K562 (cell line): ENCODE measurements at regions not wholly inside any gene's neighbourhood (a gene's known extent, or its start where the extent isn't known, plus 50 kb on each side); places are given as distances from the start of the nearest gene placed in this dataset.

Experiments
- ATAC-seq: fragments of 200-7000 bp; cut with Tn5 transposase; 3 replicates; pipeline ENCODE4 v1.9.1; 2020; ENCODE audit warnings: moderate library complexity
- BruUV-seq: library from RNA; stranded (reverse); fragments of 400-500 nt; replicated peaks from 2 replicates; lab custom pipeline; 2021; lab: Mats Ljungman, UMichigan
- CTCF ChIA-PET: fragments of 300-600 bp; formaldehyde crosslinking; extraction: SDS; loops from one replicate; lab custom pipeline; 2021; ENCODE audit warnings: low intra/inter-chr PET ratio; lab: Yijun Ruan, JAX
- POLR2A ChIA-PET: fragments of 300-600, 350-650 bp; sonication (Branson Sonifier 250); formaldehyde crosslinking; extraction: SDS; loops from one replicate; lab custom pipeline; 2021; ENCODE audit warnings: antibody characterized with exemption, inconsistent platforms; lab: Yijun Ruan, JAX
- DNase-seq, 4 experiments: peaks; one replicate each; pipeline versions ENCODE4 v3.0.0 to v3.0.0-alpha.2; 2011 to 2018; ENCODE audit warnings: low spot score in 3 of 4, mixed read lengths in 3 of 4; ENCODE audit errors: extremely low read depth in 1 of 4
- FAIRE-seq: peaks from 2 replicates; lab custom pipeline; 2011; peaks lifted over from hg19 to GRCh38; lab: Jason Lieb, UNC
- H2AFZ ChIP-seq: 2 replicates; pipeline ENCODE4 v1.6.0; 2011; ENCODE audit warnings: low read depth, low read length, control low read depth, inconsistent platforms
- H3K27ac ChIP-seq: fragments of 200-600 bp; 3 replicates; pipeline ENCODE4 v1.8.0; 2011; ENCODE audit warnings: low read depth, mild to moderate bottlenecking, control low read depth, inconsistent platforms, low read length, moderate library complexity, mixed read lengths; ENCODE audit errors: extremely low read depth
- H3K27me3 ChIP-seq, 2 experiments: fragments of 300-600 bp in 1 of 2; 2 replicates in 1 of 2; 3 replicates in 1 of 2; pipeline versions ENCODE4 v1.6.0 to v1.8.0; 2011; ENCODE audit warnings: inconsistent platforms in 2 of 2, low read length in 2 of 2, mild to moderate bottlenecking in 1 of 2, mixed read lengths in 1 of 2, moderate library complexity in 1 of 2; ENCODE audit not compliant: control insufficient read depth in 2 of 2, insufficient read depth in 2 of 2
- H3K36me3 ChIP-seq: fragments of 300-600 bp; 3 replicates; pipeline ENCODE4 v1.8.0; 2011; ENCODE audit warnings: mild to moderate bottlenecking, low read length, inconsistent platforms; ENCODE audit not compliant: control insufficient read depth, insufficient read depth
- H3K4me1 ChIP-seq, 2 experiments: fragments of 200-600 bp in 1 of 2; replicated peaks in 1 of 2; 2 replicates in 1 of 2; 3 replicates in 1 of 2; pipeline versions ENCODE4 v1.5.1 to v1.8.0; 2011; ENCODE audit warnings: inconsistent platforms in 2 of 2, low read length in 2 of 2, mild to moderate bottlenecking in 1 of 2, mixed read lengths in 1 of 2, moderate library complexity in 1 of 2; ENCODE audit not compliant: control insufficient read depth in 2 of 2, insufficient read depth in 2 of 2
- H3K4me2 ChIP-seq: 2 replicates; pipeline ENCODE4 v1.6.1; 2011; ENCODE audit warnings: low read length, control low read depth, inconsistent platforms, mixed read lengths; ENCODE audit not compliant: insufficient read depth
- H3K4me3 ChIP-seq: fragments of 200-600 bp; sonication (generic), shearing (Covaris generic); 2 replicates; pipeline ENCODE4 v1.5.1; 2016; ENCODE audit warnings: control low read depth, inconsistent platforms
- H3K79me2 ChIP-seq: fragments of 200-600 bp; 3 replicates; pipeline ENCODE4 v1.8.0; 2011; ENCODE audit warnings: low read length, inconsistent platforms; ENCODE audit not compliant: control insufficient read depth, insufficient read depth
- H3K9ac ChIP-seq, 2 experiments: 2 replicates each; pipeline versions ENCODE4 v1.6.0 to v1.6.1; 2011; ENCODE audit warnings: low read depth in 2 of 2, low read length in 2 of 2, control low read depth in 1 of 2, inconsistent platforms in 1 of 2, mild to moderate bottlenecking in 1 of 2, mixed read lengths in 1 of 2; ENCODE audit not compliant: insufficient read depth in 1 of 2
- H3K9me1 ChIP-seq: one replicate; pipeline ENCODE4 v1.6.0; 2011; ENCODE audit warnings: inconsistent platforms, mild to moderate bottlenecking, low read length, moderate library complexity; ENCODE audit not compliant: control insufficient read depth, insufficient read depth
- H3K9me3 ChIP-seq: replicated peaks from 2 replicates; pipeline ENCODE4 v1.5.1; 2011; ENCODE audit warnings: low read depth, low read length, inconsistent platforms; ENCODE audit not compliant: control insufficient read depth, insufficient read depth
- H4K20me1 ChIP-seq: replicated peaks from 2 replicates; pipeline ENCODE4 v1.6.1; 2011; ENCODE audit warnings: low read length, inconsistent platforms, mixed read lengths; ENCODE audit not compliant: control insufficient read depth, insufficient read depth
- AFF1 ChIP-seq, 2 experiments: fragments of 450-650 bp; IDR thresholded peaks; 2 replicates each; pipeline ENCODE4 v1.6.1; 2018; ENCODE audit warnings: mild to moderate bottlenecking in 2 of 2, low read depth in 1 of 2; ENCODE audit not compliant: partially characterized antibody in 2 of 2
- ATF2 ChIP-seq: sonication (generic); formaldehyde crosslinking; IDR thresholded peaks from 2 replicates; pipeline ENCODE4 v1.8.1; 2022; ENCODE audit warnings: missing genetic modification reagents
- CREB3 ChIP-seq: fragments of 450-650 bp; conservative IDR thresholded peaks from 2 replicates; pipeline ENCODE4 v1.6.1; 2016; ENCODE audit warnings: missing genetic modification characterization, low read depth, mild to moderate bottlenecking, missing compliant biosample characterization, moderate library complexity
- CREBBP ChIP-seq: IDR thresholded peaks from one replicate; pipeline ENCODE4 v1.6.1; 2012; ENCODE audit warnings: low read depth, mild to moderate bottlenecking, control low read depth, inconsistent platforms, low read length
- ESRRB ChIP-seq: fragments of 250-450 bp; sonication (Bioruptor Pico); IDR thresholded peaks from 2 replicates; pipeline ENCODE4 v1.5.0; 2020; ENCODE audit warnings: mild to moderate bottlenecking, moderate library complexity, borderline replicate concordance
- FOXA1 ChIP-seq: fragments of 450-650 bp; IDR thresholded peaks from 2 replicates; pipeline ENCODE4 v1.6.1; 2016; ENCODE audit warnings: mild to moderate bottlenecking, borderline replicate concordance
- MBD2 ChIP-seq: sonication (generic); IDR thresholded peaks from 2 replicates; pipeline ENCODE4 v1.6.1; 2016; ENCODE audit warnings: low read depth, borderline replicate concordance
- NBN ChIP-seq: fragments of 450-650 bp; IDR thresholded peaks from 2 replicates; pipeline ENCODE4 v1.6.1; 2016; ENCODE audit warnings: low read depth, mild to moderate bottlenecking
- NFATC3 ChIP-seq: fragments of 450-650 bp; IDR thresholded peaks from 2 replicates; pipeline ENCODE4 v1.6.1; 2017; ENCODE audit warnings: mild to moderate bottlenecking
- PURB ChIP-seq: sonication (generic); formaldehyde crosslinking; IDR thresholded peaks from 2 replicates; pipeline ENCODE4 v1.9.0; 2021; ENCODE audit warnings: low read depth, mild to moderate bottlenecking, missing genetic modification reagents
- YY1 ChIP-seq, 3 experiments: IDR thresholded peaks; 2 replicates each; pipeline ENCODE4 v1.6.1; 2011; ENCODE audit warnings: low read length in 2 of 3, mild to moderate bottlenecking in 2 of 3, moderate library complexity in 2 of 3, borderline replicate concordance in 1 of 3, control low read depth in 1 of 3, low read depth in 1 of 3; ENCODE audit not compliant: insufficient read depth in 3 of 3, insufficient replicate concordance in 2 of 3, control insufficient read depth in 1 of 3, insufficient read length in 1 of 3; ENCODE audit errors: extremely low read depth in 1 of 3
- ZBTB12 ChIP-seq: fragments of 250-450 bp; sonication (Bioruptor Pico); IDR thresholded peaks from 2 replicates; pipeline ENCODE4 v1.4.0; 2020
- ZNF121 ChIP-seq: sonication (generic); formaldehyde crosslinking; conservative IDR thresholded peaks from 2 replicates; pipeline ENCODE4 v1.8.0; 2022; ENCODE audit warnings: missing genetic modification reagents
- ZNF324 ChIP-seq: fragments of 250-450 bp; sonication (Bioruptor Pico); IDR thresholded peaks from 2 replicates; pipeline ENCODE4 v1.4.0; 2020; ENCODE audit warnings: mild to moderate bottlenecking
- ZNF668 ChIP-seq: fragments of 250-450 bp; sonication (Bioruptor Pico); IDR thresholded peaks from 2 replicates; pipeline ENCODE4 v1.8.0; 2022; ENCODE audit warnings: mild to moderate bottlenecking, inconsistent platforms
- WGBS: fragments of 100-300 bp; shearing (Covaris generic); methylation state at CpG from one replicate; pipeline ENCODE4 v1.1.6; 2016; ENCODE audit warnings: low coverage, mixed read lengths; ENCODE audit not compliant: insufficient coverage; ENCODE audit errors: missing lambda C conversion rate; 5-methylcytosine and 5-hydroxymethylcytosine counted together
- in situ Hi-C: fragments of 300-500 bp; cut with MboI; formaldehyde crosslinking; loops from 4 replicates; pipeline ENCODE4 v1.15.0; 2018; ENCODE audit warnings: inconsistent platforms, mixed read lengths
- intact Hi-C: fragments of 100-400 bp; cut with micrococcal nuclease; formaldehyde crosslinking; loops from 2 replicates; pipeline ENCODE4 v1.14.2; 2022

GRCh38 chr19:31174948-31175347 lies 174.3 kb downstream of the TSHZ3 start:
- Histone ChIP-seq H3K27me3 (no peaks in the 10 kb centered on the region), H2AFZ (no peak overlapping the region), H3K79me2 (no peaks in the 10 kb centered on the region), H3K27ac (no peak overlapping the region), H3K9ac (no peak overlapping the region), H3K9me1 (no peaks in the 10 kb centered on the region), H3K36me3 (no peaks in the 10 kb centered on the region), H4K20me1 (no peaks in the 10 kb centered on the region), H3K9me3 (no peaks in the 10 kb centered on the region), H3K4me1 (no peaks in the 10 kb centered on the region), H3K4me2 (no peak overlapping the region), H3K4me3 (no peak overlapping the region)
- intact Hi-C loops (no loop called here), in situ Hi-C loops (no loop called here)
- no peak for DNase-seq
- ATAC-seq, result no peak
- ChIA-PET CTCF (no interaction called here), POLR2A (no interaction called here)
- BruUV-seq, result no TSS peak
- no peak for FAIRE-seq
- WGBS, result 0% methylated on average over 5 of the region's 5 CpGs
- TF ChIP-seq NBN, result no peak
- no peak for TF ChIP-seq FOXA1
- TF ChIP-seq CREBBP, result no peak
- TF ChIP-seq ZNF121 (CRISPR knock-in tag), result no peak
- TF ChIP-seq ZNF324 (CRISPR knock-in tag), result no peak
- TF ChIP-seq ZBTB12 (CRISPR knock-in tag), result no peak
- TF ChIP-seq ATF2, result no peak
- TF ChIP-seq YY1 (IDR thresholded peaks at IDR 0.05; ENCODE audit: borderline replicate concordance in 1 of 3, control insufficient read depth in 1 of 3, extremely low read depth in 1 of 3, insufficient read depth in 3 of 3, insufficient read length in 1 of 3, insufficient replicate concordance in 2 of 3, low read depth in 1 of 3, low read length in 2 of 3), result no peak
- TF ChIP-seq NFATC3, result no peak
- TF ChIP-seq AFF1 (IDR thresholded peaks at IDR 0.05; ENCODE audit: low read depth in 1 of 2, partially characterized antibody in 2 of 2), result no peak
- no peak for TF ChIP-seq ESRRB
- no peak for TF ChIP-seq CREB3 (tag)
- TF ChIP-seq ZNF668 (CRISPR knock-in tag), result no peak
- no peak for TF ChIP-seq MBD2
- TF ChIP-seq PURB (CRISPR knock-in tag), result no peak
